Fibroblast of lung (primary cell): ENCODE measurements at regions not wholly inside any gene's neighbourhood (a gene's known extent, or its start where the extent isn't known, plus 50 kb on each side); places are given as distances from the start of the nearest gene placed in this dataset.
A peak's percentile ranks its signal among the peaks of the same experiment; 100 is the strongest.

Experiments
- DNase-seq, 2 donors: peaks; one replicate each; pipeline versions ENCODE4 v3.0.0 to v3.0.0-alpha.2; 2010; ENCODE audit warnings: low read depth in 2 of 2
- H2AFZ ChIP-seq: 2 replicates; pipeline ENCODE4 v1.5.1; 2012; ENCODE audit warnings: low read length, control low read depth, inconsistent platforms
- H3K27ac ChIP-seq: 2 replicates; pipeline ENCODE4 v1.5.1; 2011; ENCODE audit warnings: low read length, control low read depth; ENCODE audit not compliant: insufficient read depth
- H3K27me3 ChIP-seq: 2 replicates; pipeline ENCODE4 v1.5.1; 2011; ENCODE audit warnings: mild to moderate bottlenecking, low read length; ENCODE audit not compliant: control insufficient read depth, insufficient read depth
- H3K36me3 ChIP-seq: 2 replicates; pipeline ENCODE4 v1.5.1; 2011; ENCODE audit warnings: low read length; ENCODE audit not compliant: control insufficient read depth, insufficient read depth
- H3K4me1 ChIP-seq: 2 replicates; pipeline ENCODE4 v1.5.1; 2011; ENCODE audit warnings: low read length; ENCODE audit not compliant: control insufficient read depth, insufficient read depth; ENCODE audit errors: extremely low read depth
- H3K4me2 ChIP-seq: 2 replicates; pipeline ENCODE4 v1.5.1; 2011; ENCODE audit warnings: low read length, control low read depth; ENCODE audit not compliant: insufficient read depth; ENCODE audit errors: extremely low read depth
- H3K4me3 ChIP-seq, 4 experiments: fragments of 200-600 bp in 1 of 4; sonication (generic) in 1 of 4; replicated peaks in 1 of 4; 2 replicates each; pipeline ENCODE4 v1.5.1; 2011 to 2016; ENCODE audit warnings: low read length in 4 of 4, low read depth in 3 of 4, mild to moderate bottlenecking in 3 of 4, control low read depth in 2 of 4, inconsistent platforms in 1 of 4, mixed read lengths in 1 of 4; ENCODE audit not compliant: insufficient read depth in 1 of 4; ENCODE audit errors: control extremely low read depth in 1 of 4
- H3K79me2 ChIP-seq: 2 replicates; pipeline ENCODE4 v1.5.1; 2012; ENCODE audit warnings: mild to moderate bottlenecking, low read length, inconsistent platforms; ENCODE audit not compliant: control insufficient read depth, insufficient read depth
- H3K9ac ChIP-seq: 2 replicates; pipeline ENCODE4 v1.5.1; 2011; ENCODE audit warnings: mild to moderate bottlenecking, low read length, control low read depth; ENCODE audit not compliant: insufficient read depth
- H3K9me3 ChIP-seq: 2 replicates; pipeline ENCODE4 v1.5.1; 2012; ENCODE audit warnings: low read depth, low read length; ENCODE audit not compliant: control insufficient read depth, insufficient read depth
- H4K20me1 ChIP-seq: 2 replicates; pipeline ENCODE4 v1.5.1; 2011; ENCODE audit warnings: low read length; ENCODE audit not compliant: control insufficient read depth, insufficient read depth; ENCODE audit errors: extremely low read depth
- CTCF ChIP-seq, 2 donors: IDR thresholded peaks in 1 of 2; conservative IDR thresholded peaks in 1 of 2; 1 replicate in 1 of 2; 2 replicates in 1 of 2; pipeline ENCODE4 v1.5.1; 2011 to 2012; ENCODE audit warnings: low read length in 2 of 2, control low read depth in 1 of 2, inconsistent platforms in 1 of 2, low read depth in 1 of 2, mild to moderate bottlenecking in 1 of 2
- EZH2 ChIP-seq: IDR thresholded peaks from 2 replicates; pipeline ENCODE4 v1.5.1; 2012; ENCODE audit warnings: low read length, control low read depth, mild to moderate bottlenecking; ENCODE audit errors: missing control alignments

DNA sequence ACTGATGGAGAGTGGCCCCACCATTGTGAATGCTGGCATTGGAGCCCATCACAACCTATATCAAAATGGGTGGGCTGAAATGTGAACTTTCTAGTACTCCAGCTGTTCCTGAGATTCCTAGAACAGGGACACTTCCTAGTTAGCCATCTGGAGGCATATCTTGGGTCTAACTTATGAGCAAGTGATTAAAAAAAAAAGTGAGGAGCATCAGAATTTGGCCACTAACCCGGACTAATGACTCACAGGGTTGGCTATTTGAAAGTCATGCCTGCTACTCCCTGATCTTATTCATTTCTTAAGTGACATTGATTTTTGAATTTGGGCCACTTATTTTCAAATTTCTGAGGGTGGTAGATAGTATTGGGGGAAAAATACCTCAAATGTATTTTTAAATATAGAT, 216.6 kb downstream of the HRH4 start:
- Histone ChIP-seq H3K79me2 (no peaks in the 10 kb centered on the region), H3K4me2 (no peak overlapping the region), H4K20me1 (no peaks in the 10 kb centered on the region), H3K9me3 (no peaks in the 10 kb centered on the region), H3K27me3 (no peaks in the 10 kb centered on the region), H3K4me1 (no peaks in the 10 kb centered on the region), H3K4me3 (no peak overlapping the region), H2AFZ (no peak overlapping the region), H3K9ac (no peak overlapping the region), H3K36me3 (no peaks in the 10 kb centered on the region), H3K27ac (no peak overlapping the region)
- DNase-seq = peak; percentile 11 to 50
- TF ChIP-seq CTCF (conservative IDR thresholded peaks at IDR 0.05 in 1 of 2, IDR thresholded peaks at IDR 0.05 in 1 of 2; ENCODE audit: low read depth in 1 of 2, low read length in 2 of 2) (no peak), EZH2 (no peak)

- Histone ChIP-seq H2AFZ (no peak overlapping the region), H3K36me3 (no peaks in the 10 kb centered on the region), H3K79me2 (no peaks in the 10 kb centered on the region), H3K27me3 (no peaks in the 10 kb centered on the region), H4K20me1 (no peaks in the 10 kb centered on the region), H3K4me2 (no peak overlapping the region), H3K9ac (no peak overlapping the region), H3K27ac (no peak overlapping the region), H3K4me3 (no peak overlapping the region), H3K4me1 (no peaks in the 10 kb centered on the region), H3K9me3 (no peaks in the 10 kb centered on the region)
- no peak for DNase-seq
- no peak for TF ChIP-seq CTCF (conservative IDR thresholded peaks at IDR 0.05 in 1 of 2, IDR thresholded peaks at IDR 0.05 in 1 of 2; ENCODE audit: low read depth in 1 of 2, low read length in 2 of 2)
- TF ChIP-seq EZH2 = no peak
Measured at GRCh38 chr18:24678107-24678506, 217.7 kb downstream of the HRH4 start.

- Histone ChIP-seq H3K36me3 (no peaks in the 10 kb centered on the region), H3K4me2 (no peak overlapping the region), H3K4me3 (no peak overlapping the region), H3K9ac (no peak overlapping the region), H4K20me1 (no peaks in the 10 kb centered on the region), H3K27ac (no peak overlapping the region), H3K79me2 (no peaks in the 10 kb centered on the region), H3K9me3 (no peaks in the 10 kb centered on the region), H3K27me3 (no peaks in the 10 kb centered on the region), H2AFZ (no peak overlapping the region), H3K4me1 (no peaks in the 10 kb centered on the region)
- no peak for DNase-seq
- TF ChIP-seq EZH2 (no peak), CTCF (conservative IDR thresholded peaks at IDR 0.05 in 1 of 2, IDR thresholded peaks at IDR 0.05 in 1 of 2; ENCODE audit: low read depth in 1 of 2, low read length in 2 of 2) (no peak)
Measured at GRCh38 chr18:24678626-24679025, 218.2 kb downstream of the HRH4 start.
